Activated CD8-positive, alpha-beta memory T cell treated with anti-CD3 and anti-CD28 coated beads, Interleukin-2, amount 50 U/mL, for 1 hour (primary cell): ENCODE measurements at regions not wholly inside any gene's neighbourhood (a gene's known extent, or its start where the extent isn't known, plus 50 kb on each side); places are given as distances from the start of the nearest gene placed in this dataset.
A peak's percentile ranks its signal among the peaks of the same experiment; 100 is the strongest.

Experiments used
- DNase-seq: peaks from one replicate; pipeline ENCODE4 v3.0.0-alpha.2; 2020; ENCODE audit errors: extremely low read depth

DNA sequence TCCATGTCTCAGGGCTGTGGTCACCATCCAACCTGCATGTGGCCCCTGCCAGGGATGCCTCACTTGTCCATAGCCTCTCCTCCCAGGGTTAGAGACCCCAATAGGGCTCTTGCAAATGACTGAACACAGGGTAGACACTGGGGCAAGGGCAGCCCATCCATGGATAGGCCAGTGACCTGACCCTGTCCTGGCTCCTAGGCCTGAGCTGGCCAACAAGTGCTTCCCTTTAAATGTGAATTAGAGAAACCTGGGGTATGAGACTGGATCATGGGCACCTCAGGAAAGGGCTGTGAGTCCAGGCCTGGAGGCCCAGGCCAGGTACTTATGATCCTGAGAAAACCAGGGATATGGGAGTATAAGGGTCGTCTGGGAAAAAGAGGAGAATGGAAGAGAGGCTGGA is 64.5 kb downstream of the COPS8 start:
- DNase-seq: no peak

DNA sequence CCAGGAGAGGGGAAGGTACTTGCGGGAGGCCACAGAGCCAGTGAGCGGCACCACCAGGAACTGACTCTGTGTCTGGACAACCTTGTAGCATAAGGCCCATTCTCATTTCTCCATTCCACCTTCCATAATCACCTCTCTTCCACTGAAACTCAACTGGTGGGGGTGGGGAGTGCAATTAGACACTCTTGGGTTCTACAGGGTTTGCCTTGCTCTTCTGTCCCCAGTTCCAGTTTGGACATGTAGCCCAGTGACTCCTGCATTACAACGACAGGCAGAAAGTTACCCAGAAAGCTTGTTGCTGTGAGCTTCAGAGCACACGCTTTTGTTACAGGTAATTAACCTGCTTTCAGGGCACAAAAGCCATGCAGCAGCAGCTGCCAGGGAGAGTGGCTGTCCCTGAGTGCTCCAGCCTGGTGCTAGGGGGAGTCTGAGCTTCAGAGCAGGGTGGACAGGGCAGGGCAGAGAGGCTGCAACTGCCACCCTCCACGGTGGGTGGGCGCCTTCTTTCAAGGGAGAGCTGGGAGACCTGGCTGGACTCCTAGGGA is 65.2 kb downstream of the COPS8 start:
- no peak for DNase-seq

DNA sequence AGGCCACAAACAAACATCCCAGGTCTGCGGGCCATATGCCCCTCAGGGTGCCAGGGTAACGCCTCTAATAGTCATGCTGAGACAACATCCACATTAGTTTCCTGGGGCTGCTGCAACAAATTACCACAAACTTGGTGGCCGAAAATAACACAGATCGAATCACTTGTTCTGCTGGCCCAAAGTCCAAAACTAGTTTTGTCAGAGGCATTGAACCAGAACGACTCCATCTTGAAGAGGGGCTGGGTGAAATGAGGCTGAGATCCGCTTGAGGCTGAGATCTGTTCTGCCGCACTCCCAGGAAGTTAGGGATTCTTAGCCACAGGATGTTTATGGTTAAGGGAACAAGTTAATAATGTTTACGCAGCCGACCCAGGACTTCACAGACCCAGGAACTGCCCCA is 66.7 kb downstream of the COPS8 start:
- DNase-seq: no peak

DNA sequence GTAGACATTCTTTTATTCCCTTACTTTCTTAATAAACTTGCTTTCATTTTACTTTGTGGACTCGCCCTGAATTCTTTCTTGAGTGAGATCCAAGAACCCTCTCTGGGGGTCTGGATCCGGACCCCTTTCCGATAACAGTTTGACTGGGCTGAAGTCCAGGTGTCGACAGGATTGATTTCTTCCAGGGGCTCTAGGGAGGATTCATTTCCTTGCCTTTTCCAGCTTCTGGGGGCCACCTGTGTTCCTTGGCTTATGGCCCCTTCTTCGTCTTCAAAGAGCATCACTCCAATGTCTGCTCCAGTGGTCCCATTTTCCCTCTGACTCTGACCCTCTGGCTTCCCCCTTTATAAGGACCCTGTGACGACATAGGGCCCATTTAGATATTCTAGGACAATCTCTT is 67.5 kb downstream of the COPS8 start:
- no peak for DNase-seq

DNA sequence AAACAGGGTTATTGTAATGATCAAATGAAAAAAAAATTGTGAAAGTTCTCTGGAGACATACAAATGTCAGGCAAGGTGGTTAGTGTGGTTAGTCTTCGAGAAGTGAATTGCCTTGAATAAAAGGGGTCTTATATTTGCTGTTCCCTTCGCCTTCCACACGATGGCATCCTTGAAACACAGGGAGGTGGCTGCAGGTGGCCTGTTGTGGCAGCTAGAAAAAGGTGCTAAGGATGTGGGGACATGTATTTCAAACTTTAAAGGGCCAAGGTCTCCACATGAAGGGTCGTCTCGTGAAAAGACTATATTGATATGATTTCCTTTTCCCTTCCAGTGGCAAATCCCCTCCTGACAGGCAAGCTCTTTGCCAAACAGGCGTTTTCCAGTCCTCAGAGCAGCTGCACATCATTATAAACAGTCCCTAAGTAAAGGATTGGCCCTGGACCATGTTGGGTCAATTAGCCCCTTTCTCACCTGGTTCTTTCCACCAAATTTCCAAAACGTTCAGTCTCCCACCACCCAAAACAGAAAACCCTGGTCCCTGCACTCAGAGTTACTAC is 68.5 kb downstream of the COPS8 start:
- peak; percentile 22 for DNase-seq

DNA sequence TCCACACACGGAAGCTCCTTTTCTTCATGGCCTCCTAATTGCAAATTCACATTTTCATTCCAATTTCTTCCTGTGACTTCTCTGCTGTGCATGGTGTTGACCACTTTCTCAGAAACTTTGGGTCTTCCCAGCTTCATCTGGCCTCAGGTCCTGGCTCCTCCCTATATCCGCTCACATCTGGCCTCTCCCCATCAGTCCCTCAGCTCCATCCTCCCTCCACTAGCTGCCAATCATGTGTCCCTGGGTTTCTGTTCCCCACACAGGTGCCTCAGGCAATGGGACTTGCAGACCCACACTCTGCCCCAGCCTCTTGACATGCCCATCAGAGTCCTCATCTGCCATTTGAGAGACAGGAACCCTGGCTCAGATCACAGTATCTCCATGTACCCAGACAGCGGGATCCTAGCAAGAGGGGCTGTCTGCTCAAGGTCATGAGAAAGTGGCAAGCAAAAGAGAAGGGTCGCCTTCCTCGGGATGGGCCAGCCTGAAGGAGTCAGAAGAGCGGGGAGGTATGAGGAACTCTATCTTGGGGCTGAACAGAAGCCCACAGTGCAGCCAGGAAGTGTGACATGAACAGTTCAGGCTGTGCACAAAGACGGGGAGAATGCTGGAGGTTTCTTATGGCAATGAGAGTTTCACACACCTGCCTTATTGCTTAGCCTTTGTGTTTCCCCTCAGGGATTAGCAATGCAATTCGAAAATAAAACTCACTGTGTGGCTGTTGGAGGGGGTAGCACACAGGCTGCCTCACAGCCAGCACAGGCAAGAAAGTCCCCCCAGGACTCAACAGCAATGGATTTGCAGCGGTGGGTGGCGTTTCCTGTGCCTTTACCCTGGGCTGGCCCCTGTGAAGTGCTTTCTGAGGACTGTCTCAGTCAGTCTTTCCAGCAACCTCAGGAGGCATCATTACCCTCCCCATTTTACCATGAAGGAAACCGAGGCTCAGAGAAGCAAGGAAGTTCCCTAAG is 69.5 kb downstream of the COPS8 start:
- no peak for DNase-seq

DNA sequence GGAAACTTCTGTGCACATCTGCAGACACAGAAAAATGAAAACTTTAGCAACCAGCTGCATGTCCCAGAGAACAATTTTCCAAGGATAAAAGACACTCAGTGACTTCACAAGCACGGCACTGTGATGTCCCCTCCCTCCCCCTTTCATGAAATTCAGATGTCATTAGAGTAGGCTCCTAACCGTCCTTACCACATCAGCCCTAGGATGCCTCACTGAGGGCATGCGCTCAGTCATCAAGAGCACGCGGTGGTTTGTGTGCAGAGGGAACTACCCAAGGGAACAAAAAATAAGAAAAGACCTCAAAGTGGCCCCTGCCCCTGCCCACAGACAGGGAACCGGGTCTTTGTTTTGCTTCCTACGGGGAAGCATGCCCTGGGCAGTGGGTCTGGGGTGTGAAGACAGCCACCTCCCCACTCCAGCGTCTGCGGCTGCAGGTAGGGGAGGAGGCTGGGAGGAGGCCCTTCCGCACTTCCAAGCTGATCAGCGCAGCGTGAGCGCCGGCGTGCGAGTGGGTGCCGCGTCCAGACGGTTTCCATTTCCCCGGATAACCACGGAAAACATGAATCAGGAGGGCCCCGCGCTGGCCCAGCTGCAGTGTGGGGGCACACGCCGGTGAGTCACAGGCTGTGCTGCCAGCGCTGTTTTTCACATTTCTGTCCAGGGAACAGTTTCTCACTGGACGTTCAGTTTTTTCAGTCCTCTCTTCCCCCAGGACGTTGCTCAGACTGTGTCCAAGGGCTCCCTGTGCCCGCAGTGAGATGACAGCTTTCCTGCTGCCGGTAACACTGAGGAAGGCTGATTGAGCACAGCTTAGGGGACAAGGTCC is 70.6 kb downstream of the COPS8 start:
- DNase-seq: no peak

DNA sequence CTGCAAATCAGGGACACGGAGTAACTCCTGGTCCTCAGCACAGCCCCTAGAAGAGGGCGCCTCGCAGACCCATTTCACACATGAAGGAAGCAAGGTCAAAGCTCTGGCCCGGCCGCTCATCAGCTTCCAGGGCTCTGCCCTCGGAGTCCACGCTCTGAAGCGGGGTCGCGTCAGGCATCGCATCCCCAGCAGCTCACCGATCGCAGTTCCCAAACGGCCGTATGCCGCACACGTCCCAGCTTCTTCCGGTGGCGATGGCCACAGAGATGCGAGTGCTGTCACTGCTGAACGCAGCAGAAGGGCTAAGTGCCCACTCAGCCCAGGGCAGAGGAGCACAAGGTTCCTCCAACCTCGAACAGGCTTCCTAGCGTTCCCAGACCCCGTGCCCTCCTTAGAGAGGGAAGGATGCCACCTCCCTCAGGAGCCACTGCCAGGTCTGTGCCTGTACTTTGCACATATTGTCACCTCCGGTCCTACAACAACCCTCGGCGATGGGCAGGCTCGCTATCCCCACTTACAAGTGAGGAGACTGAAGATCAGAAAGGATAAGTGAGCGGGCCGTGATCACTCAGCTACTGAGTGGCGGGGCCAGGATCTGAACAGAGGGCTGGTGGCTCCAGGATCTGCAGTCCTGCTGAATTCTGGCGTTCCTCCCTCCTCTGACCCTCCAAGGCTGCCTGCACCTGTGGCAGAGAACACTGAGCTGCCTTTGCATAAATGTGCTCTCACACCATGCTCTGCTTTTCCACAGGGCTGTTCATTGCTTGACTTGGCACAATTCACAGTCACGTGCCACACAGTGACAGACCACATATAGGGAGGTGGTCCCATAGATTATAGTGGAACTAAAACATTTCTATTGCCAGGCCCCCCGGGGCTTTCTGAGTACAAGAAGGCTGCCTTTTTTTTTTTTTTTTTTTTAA is 71.4 kb downstream of the COPS8 start:
- no peak for DNase-seq

DNA sequence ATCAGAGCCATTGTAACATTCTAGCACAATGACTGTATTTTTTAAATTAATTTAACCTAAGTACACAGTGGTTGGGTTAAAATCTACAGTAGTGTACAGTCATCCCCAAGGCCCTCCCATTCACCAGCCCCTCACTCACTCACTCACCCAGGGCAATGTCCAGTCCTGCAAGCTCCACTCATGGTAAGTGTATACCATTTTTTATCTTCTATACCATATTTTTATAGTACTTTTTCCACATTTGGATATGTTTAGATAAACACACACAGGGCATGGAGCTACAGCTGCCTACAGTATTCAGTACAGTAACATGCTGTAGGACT is 72.1 kb downstream of the COPS8 start:
- DNase-seq: no peak

DNA sequence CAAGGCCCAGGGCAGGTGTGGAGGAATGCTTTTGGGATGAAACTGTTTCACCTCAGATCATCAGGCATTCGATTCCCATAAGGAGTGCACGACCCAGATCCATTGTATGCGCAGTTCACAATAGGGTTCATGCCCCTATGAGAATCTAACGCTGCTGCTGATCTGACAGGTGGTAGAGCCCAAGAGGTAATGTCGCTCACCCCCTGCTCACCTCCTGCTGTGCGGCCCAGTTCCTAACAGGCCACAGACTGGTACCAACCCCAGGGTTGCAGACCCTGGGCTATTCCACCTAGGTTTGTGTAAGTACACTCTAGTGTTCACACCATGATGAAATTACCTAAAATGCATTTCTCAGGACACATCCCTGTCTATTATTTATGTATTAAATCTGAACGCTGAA is 72.5 kb downstream of the COPS8 start:
- no peak for DNase-seq

DNA sequence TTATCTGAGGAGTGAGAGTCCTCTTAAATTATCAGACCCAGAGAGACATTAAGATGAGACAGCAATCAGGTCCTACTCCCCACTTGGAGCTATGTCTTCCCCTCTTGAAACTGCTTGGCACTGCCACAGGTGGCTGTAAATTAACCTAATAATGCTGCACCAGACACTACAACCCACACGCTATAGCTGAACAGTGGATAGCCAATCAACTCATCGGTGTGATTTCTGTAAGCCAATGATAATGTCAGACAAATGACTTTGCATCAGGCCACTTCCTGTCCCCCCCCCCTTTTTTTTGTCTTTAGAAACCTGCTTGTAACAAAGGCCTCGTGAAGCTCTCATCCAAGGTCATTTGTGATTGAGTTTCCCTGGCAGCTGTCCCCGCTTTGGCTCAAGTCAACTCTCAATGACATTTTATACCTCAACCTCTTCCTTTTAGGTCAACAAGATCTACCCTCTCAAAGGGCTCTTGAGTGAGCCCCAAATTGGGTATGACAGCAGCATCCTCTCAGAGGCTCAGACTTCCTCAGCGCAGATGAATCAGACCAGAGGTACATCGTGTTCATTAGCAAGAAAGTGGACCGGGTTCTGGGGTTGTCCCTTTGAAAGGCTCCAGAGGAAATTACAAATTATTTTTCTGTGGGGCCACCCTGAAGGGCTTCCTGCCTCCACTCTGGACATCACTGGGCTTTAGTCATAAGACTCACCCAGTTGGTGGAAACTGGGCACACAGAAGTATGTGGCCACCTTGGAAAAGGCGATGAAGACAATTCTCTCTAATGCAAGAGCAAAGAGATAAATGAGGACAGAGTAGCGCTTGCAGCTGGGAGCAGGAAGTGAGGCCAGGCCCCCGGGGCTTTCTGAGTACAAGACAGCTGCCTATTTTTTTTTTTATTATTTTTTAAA is 73.6 kb downstream of the COPS8 start:
- no peak for DNase-seq

DNA sequence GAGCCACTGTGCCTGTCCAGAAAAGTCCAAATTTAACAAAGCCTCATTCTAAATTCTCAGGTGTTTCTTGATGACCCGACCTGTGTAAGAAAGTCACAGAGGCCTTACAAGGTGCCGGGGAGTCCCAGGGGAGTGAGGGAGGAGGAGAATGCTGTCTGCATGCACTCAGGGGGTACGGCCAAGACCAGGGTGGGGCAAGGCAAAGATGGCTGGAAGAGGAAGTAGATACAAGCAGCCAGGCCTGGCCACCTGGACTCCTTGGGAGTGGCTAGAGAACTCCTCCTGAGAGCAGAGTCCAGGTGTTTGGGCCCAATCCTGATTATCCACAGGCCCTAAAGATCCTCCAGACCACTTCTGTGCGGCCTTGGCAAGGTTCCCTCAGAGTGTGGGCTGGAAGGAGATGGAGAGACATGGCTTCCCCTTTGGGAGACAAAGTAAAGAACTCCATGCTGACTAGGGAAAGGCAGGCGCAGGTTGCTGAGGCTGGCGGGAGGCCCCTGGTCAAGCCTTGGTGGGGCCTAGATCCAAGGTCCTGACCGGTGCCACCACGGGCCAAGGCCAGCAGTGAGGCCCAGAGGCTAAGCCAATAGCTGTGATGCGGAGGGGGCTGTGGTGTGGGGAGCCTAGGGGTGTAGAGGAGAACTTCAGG is 74.7 kb downstream of the COPS8 start:
- DNase-seq: no peak

DNA sequence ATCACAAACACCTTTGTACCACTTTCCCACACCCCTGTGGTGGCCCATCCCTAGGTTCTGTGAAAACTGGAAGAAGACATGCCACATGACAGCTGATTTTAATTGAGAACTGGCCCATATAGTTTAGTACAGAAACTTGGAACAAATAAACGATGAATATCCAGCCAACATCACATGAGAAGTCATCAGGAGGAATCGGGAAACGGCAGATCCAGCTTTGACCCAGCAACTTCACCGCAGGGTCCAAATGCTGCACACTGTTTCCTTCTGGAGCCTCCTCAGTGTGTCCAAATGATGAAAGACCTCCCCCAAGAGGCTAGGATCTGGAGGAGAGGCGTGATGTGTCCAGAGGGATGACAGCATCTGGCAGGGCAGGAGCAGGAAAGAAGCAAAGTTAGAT is 75.5 kb downstream of the COPS8 start:
- no peak for DNase-seq

DNA sequence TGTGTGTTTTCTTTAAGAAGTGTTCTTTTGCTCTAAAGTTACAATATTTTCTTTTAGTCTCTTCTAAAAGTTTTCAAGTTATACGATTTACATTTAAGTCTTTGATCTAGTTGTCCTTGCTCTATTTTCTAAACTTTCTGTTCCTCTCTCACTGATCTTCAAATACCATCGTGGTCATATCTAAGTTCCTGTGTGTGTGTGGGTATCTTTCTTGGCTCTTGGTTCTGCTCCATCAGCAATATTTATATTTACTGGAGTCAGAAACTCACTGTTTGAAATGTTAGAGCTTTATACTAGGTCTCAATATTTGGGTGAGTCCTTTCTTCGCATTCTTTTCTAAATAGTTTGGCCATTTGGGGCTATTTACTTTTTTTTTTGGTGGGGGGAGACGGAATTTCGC is 77.3 kb downstream of the COPS8 start:
- no peak for DNase-seq

DNA sequence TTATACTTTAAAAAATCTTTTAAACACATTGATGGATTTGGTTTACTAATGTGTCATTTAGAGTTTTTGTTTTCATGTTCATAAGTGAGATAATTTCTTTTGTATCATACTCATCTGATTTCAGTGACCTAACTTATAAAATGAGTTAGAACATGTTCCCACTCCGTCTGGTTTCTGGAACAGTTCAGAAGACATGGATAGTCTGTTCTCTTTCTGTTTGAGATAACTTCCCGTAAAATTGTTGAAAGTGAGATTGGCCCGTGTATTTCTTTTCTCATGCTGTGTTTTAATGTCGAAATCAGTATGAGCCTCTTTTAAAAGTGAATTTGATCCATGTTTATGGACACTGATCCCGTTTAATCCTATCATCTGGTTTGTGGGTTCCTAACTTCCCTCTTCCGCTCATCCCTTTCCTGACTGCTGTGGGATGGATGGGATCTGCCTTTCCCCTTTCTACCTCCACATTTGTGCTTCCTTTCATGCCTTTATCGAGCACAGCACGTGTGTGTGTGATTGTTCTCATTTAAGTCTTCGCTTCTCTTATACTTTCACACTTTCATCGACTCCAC is 78.9 kb downstream of the COPS8 start:
- no peak for DNase-seq

DNA sequence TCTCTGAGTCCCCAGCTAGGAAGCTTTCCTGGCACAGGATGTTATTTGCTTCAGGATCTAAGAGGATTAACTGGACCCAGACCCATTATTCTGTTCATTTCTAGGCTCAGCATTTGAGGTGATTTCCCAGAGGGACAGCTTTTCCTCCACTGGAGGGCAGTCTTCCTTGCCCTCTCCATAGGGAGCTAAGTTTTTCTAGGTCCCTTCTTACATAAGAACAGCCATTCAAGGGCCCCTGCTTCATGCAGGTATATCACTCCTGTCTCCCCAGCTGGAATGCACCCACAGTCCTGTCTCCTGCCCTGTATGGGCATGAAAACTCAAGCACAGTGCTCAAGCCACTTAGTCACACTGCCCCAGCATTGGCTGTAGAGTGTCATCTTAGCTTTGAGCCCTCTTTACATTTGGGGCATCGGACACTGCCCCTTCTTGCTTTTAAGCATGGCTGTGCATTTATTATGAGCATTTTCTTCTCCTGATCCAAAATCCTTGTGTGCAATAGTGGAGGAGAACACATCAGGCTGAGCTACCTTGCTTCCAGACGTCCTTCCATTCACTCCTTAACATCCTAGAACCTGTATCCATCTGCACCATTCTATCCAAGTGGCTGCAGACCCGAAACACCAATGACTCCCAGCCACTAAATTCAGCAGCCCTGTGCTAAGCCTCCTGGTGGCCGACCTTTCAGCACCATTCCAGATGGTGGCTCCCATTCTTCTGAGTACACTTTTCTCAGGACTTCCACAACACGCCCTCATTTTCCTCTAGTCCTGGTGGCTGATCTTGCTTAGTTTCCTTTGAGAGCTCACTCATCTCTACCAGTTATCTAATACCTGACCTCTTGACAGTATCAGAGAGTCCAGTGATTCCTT is 80.0 kb downstream of the COPS8 start:
- no peak for DNase-seq

DNA sequence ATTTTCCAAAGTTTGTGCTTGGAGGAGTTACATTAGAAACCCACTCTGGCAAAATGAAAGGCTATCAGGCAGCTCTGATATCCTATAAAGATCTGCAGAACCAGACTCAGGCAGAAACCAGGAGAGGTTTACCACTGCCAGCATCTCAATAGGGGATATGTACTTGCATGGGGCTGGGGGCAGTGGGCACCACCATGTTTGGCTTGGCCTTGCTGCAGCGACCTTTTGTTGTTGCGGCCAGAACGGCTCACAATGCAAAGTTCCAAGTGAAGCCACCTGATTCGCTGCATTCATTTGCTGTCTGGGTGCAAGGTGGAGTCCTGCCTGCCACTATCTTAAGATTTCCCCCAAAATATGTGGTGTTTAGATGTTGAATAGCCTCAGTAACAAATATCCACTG is 81.3 kb downstream of the COPS8 start:
- no peak for DNase-seq

DNA sequence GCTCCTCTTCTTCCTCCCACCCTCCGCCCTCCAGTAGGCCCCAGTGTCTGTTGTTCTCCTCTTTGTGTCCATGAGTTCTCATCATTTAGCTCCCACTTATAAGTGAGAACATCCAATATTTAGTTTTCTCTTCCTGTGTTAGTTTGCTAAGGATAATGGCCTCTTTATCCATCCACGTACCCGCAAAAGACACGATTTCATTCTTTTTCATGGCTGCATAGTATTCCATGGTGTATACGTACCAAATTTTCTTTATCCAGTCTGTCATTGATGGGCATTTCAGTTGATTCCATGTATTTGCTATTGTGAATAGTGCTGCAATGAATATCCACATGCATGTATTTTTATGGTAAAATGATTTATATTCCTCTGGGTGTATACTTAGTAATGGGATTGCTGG is 82.2 kb downstream of the COPS8 start:
- no peak for DNase-seq

DNA sequence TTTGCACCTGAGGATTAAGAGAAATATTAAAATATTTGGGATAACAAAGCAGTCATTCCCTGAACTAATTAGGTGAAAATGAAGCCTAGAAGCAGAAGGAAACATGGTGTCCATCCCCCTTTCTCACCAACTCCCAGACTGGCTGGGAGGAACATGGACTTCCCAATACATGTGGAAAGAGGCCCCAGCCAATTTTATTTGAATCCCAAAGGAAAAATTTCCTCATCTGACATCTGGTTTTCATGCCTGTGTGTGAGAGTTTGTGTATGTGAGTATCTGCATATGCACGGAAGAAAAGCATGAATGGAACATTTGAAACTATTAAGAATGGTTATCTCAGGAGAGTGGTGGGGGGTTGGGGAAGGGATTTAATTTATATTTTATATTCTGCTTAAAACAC is 84.3 kb downstream of the COPS8 start:
- no peak for DNase-seq
